ENCODE measurements at regions not wholly inside any gene's neighbourhood (a gene's known extent, or its start where the extent isn't known, plus 50 kb on each side); places are given as distances from the start of the nearest gene placed in this dataset.
A peak's percentile ranks its signal among the peaks of the same experiment; 100 is the strongest.

GRCh38 chr13:75231235-75231634 lies 250.7 kb downstream of the TBC1D4 start:
- DNase-seq: no peak

GRCh38 chr13:75226733-75227435 lies 255.1 kb downstream of the TBC1D4 start:
- no peak for DNase-seq

- DNase-seq: no peak
Observed at GRCh38 chr13:75226092-75226491, 255.9 kb downstream of the TBC1D4 start.

DNA sequence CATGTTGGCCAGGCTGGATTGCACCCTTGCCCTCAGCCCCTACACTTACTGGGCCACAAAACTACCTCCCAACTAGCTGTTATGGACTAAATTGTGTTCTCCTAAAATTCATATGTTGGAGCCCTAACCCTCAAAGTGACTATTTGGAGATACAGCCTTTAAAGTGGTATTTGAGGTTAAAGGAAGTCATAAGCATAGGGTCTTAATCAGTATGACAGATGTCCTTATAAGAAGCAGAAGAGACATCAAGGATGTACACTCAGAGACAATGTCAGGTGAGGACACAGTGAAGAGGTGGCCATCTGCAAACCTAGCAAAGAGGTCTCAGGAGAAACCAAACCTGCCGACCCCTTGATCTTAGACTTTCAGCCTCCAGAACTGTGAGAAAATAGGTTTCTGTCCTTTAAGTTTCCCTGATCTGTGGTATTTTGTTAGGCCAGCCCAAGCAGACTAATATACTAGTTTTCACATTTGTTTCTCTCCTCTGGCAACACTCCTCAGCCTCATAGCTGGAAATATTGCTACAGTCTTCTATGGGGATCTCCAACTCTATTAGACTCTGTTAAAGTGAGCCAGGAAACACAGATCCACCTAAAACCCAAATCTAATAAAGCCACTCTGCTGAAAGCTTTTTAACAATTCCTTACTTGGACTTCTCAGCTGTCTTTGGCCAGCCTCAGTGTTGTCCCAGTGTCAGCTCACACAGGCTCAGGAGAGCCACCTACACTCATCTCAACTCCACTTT lies 256.5 kb downstream of the TBC1D4 start:
- DNase-seq: no peak

GRCh38 chr13:75224053-75224742 lies 257.8 kb downstream of the TBC1D4 start:
- DNase-seq: no peak

DNA sequence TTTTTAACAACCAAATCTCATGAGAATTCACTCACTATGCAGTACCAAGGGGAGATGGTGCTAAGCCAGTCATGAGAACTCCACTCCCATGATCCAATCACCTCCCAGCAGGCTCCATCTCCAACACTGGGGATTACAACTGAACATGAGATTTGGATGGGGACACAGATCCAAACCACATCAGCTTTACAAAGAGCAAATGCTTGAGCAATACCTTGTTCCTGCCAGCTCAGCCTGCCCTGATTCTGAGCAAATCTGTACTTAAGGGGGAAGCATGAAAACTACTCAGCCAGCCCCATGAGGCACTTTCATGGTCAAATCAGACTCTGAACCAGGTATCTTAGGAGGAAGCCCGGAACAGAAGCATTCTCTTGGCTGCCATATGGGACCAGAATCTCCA lies 259.9 kb downstream of the TBC1D4 start:
- DNase-seq: no peak

GRCh38 chr13:75220861-75221260 lies 261.1 kb downstream of the TBC1D4 start:
- DNase-seq: no peak

DNA sequence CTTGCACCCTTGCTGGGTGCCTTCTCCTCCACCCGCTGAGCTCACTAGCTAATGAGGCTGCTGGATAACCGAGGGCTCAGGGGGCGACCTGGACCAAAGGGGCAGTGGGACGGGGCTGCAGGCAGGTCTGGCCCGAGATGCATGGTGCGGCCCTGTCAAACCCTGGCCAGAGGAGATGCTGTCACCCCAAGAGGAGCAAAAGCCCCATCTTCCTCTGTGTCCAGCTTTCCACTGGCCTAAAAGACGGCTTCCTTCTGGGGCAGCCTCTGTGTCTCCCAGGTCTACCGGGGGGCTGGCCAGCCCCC lies 261.8 kb downstream of the TBC1D4 start:
- DNase-seq: no peak

GRCh38 chr13:75219479-75220237 lies 262.3 kb downstream of the TBC1D4 start:
- DNase-seq: peak; percentile 86

DNA sequence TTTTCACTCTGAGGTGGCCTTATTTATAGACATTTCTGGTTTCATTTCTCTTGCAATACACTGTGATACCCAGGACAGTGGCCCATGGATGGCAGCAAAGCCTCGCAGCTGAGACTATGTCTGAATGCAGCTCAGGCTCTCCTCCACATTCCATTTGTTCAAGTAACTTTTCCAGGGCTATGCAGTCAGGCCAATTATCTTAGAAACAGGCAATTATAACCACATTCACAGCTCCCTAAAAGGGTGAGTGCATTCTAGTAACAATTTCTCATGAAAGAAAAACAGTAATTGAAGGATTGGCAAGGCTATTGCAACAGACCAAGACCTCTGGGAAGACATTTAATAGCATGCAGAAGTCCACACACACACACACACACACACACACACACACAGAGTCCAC lies 264.0 kb downstream of the TBC1D4 start:
- no peak for DNase-seq

DNA sequence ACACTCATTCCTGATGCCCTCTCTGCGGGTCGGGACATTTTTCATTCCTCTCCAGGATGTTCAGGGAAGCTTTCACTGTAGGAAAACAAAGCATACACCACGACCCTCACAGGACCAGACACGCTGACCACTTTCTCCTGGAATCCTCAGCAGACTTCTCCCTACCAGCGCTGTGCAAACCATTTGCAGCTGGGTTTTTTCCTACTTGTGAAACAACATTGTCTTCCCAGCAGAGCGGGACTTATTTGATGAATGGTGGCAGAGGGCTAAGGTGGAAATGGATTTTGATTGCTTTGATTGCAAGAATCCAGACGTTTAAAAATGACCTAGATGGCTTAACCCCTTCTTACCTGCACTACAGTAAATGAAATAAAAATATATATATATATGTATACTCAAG lies 265.9 kb downstream of the TBC1D4 start:
- no peak for DNase-seq

DNA sequence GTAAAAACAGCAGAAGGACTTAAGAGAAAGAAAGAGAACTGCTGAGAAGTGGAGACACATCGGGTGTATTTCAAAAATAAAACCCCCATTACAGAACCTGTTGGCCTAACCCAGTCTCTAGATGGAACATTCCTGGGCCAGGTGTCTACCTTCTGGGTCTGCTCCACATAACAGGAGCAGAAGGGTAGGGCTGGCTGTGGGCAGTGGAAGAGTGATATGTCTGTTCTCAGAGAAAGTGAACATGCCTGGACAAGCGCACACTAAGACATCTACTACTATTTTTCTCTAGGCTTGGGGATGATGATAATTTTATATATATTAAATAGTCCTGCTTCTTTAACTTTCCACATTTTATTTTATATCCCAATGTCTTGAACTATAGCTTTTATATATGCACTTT lies 267.1 kb downstream of the TBC1D4 start:
- no peak for DNase-seq

GRCh38 chr13:75202981-75203380 lies 279.0 kb downstream of the TBC1D4 start:
- DNase-seq: no peak

- DNase-seq: no peak
Observed at GRCh38 chr13:75197803-75198202, 284.2 kb downstream of the TBC1D4 start.

DNA sequence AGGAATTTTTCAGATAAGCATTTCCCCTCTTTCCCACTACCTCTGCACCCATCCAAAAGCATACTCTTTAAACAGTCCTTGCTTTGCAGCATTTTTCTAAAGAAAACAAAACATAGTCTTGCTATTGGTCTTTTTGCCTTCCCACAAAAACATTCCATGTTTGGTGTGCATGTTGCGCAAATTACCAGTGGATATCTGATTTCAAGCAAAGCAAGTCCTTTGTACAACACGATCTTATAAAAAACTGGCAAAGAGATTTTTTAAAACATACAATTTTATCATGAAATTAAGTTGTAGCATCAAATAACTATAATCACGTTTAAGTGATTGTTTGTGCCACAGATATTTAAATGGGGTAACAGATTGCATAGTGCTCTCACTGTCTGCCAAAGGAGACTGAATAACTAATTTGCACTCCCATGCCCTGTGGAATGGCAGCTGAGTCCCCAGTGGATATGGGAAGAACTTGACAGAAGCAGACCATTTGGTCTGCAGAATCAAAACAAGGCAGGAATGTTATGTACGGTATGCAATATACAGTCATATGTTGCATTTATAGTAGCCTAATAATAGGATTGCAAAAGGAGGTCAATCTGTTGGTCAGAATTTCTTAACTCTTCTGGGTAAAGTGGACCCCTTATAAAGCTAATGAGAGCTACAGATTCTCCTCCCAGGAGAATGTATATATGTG lies 285.7 kb downstream of the TBC1D4 start:
- no peak for DNase-seq

GRCh38 chr13:75195495-75196146 lies 286.3 kb downstream of the TBC1D4 start:
- no peak for DNase-seq

- DNase-seq: no peak
Observed at GRCh38 chr13:75194717-75195462, 287.1 kb downstream of the TBC1D4 start.

- no peak for DNase-seq
Observed at GRCh38 chr13:75186379-75186778, 295.6 kb downstream of the TBC1D4 start.

DNA sequence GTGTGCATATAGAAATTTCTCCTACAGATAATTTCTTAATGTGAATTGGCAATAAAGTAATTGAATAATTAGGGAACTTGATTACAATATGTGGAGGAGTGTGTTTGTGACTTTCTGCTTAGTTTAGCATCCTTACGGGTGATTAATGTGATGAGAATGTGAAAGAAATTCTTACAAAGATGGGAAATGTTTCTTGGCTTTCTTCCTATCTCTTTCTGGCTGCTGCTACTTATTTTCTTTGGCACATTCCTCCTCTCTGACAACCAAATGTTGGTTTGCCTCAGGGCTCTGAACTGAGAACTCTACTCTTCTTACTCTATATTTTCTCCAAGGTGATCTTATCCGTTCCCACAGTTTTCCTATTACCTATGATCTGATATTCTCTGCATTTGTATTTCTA lies 300.1 kb downstream of the TBC1D4 start:
- no peak for DNase-seq

GRCh38 chr13:75180805-75181455 lies 301.0 kb downstream of the TBC1D4 start:
- no peak for DNase-seq

GRCh38 chr13:75178436-75178835 lies 303.5 kb downstream of the TBC1D4 start:
- DNase-seq: no peak

Data from activated naive CD4-positive, alpha-beta T cell treated with Interleukin-2 at 50 U/mL for 16 hours (primary cell).